ENCODE measurements at regions not wholly inside any gene's neighbourhood (a gene's known extent, or its start where the extent isn't known, plus 50 kb on each side); places are given as distances from the start of the nearest gene placed in this dataset.

GRCh38 chr7:50937727-50938126 is 155.0 kb upstream of the GRB10 start:
- no peak overlapping the region for H2AFZ ChIP-seq (ENCODE audit: low read length)
- no peaks in the 10 kb centered on the region for H3K9me3 ChIP-seq (replicated peaks; ENCODE audit: insufficient read depth, low read length)
- H3K9me2 ChIP-seq (replicated peaks; ENCODE audit: insufficient read depth, low read length), result no peaks in the 10 kb centered on the region
- H3K4me2 ChIP-seq (ENCODE audit: low read depth, low read length), result no peak overlapping the region
- no peaks in the 10 kb centered on the region for H3K79me2 ChIP-seq (ENCODE audit: low read length)
- H3K36me3 ChIP-seq (replicated peaks; ENCODE audit: insufficient read depth, low read length), result no peaks in the 10 kb centered on the region
- H3K4me3 ChIP-seq (ENCODE audit: low read length), result no peak overlapping the region
- no peaks in the 10 kb centered on the region for H3F3A ChIP-seq (ENCODE audit: insufficient read depth, low read length)
- no peaks in the 10 kb centered on the region for H3K27me3 ChIP-seq (replicated peaks; ENCODE audit: insufficient read depth, low read length)
- no peak for TF ChIP-seq EZH2phosphoT487 (IDR thresholded peaks at IDR 0.05; ENCODE audit: low read length)
- no peak for TF ChIP-seq CTCF (IDR thresholded peaks at IDR 0.05; ENCODE audit: low read length)
- TF ChIP-seq EZH2 (optimal IDR thresholded peaks at IDR 0.05; ENCODE audit: low read depth, low read length), result no peak
- H4K20me1 ChIP-seq (ENCODE audit: insufficient read depth, low read length), result no peaks in the 10 kb centered on the region
- no peak overlapping the region for H3K27ac ChIP-seq (ENCODE audit: low read length)
- no peak overlapping the region for H3K9ac ChIP-seq (ENCODE audit: low read length)
- no peak for DNase-seq
- no peaks in the 10 kb centered on the region for H3K4me1 ChIP-seq (ENCODE audit: low read length)

- no peaks in the 10 kb centered on the region for H3K4me1 ChIP-seq (ENCODE audit: low read length)
These were observed 143.4 kb upstream of the GRB10 start for GRCh38 chr7:50926049-50926448.

GRCh38 chr7:50923476-50923875 is 140.8 kb upstream of the GRB10 start:
- H3K4me1 ChIP-seq (ENCODE audit: low read length), result peaks cover 14% of the 10 kb centered on the region
- H2AFZ ChIP-seq (ENCODE audit: low read length), result no peak overlapping the region
- no peaks in the 10 kb centered on the region for H3K27me3 ChIP-seq (replicated peaks; ENCODE audit: insufficient read depth, low read length)
- TF ChIP-seq EZH2 (optimal IDR thresholded peaks at IDR 0.05; ENCODE audit: low read depth, low read length) (no peak), CTCF (IDR thresholded peaks at IDR 0.05; ENCODE audit: low read length) (no peak), EZH2phosphoT487 (IDR thresholded peaks at IDR 0.05; ENCODE audit: low read length) (no peak)
- no peak for DNase-seq
- no peaks in the 10 kb centered on the region for H3F3A ChIP-seq (ENCODE audit: insufficient read depth, low read length)
- H3K9me2 ChIP-seq (replicated peaks; ENCODE audit: insufficient read depth, low read length), result no peaks in the 10 kb centered on the region
- H4K20me1 ChIP-seq (ENCODE audit: insufficient read depth, low read length), result no peaks in the 10 kb centered on the region
- H3K9me3 ChIP-seq (replicated peaks; ENCODE audit: insufficient read depth, low read length), result no peaks in the 10 kb centered on the region
- H3K4me3 ChIP-seq (ENCODE audit: low read length), result no peak overlapping the region
- H3K36me3 ChIP-seq (replicated peaks; ENCODE audit: insufficient read depth, low read length), result no peaks in the 10 kb centered on the region
- H3K4me2 ChIP-seq (ENCODE audit: low read depth, low read length), result no peak overlapping the region
- H3K9ac ChIP-seq (ENCODE audit: low read length), result no peak overlapping the region
- no peak overlapping the region for H3K27ac ChIP-seq (ENCODE audit: low read length)
- no peaks in the 10 kb centered on the region for H3K79me2 ChIP-seq (ENCODE audit: low read length)

More at GRCh38 chr7:50926049-50926448, 143.4 kb upstream of the GRB10 start:
- no peak for TF ChIP-seq EZH2phosphoT487 (IDR thresholded peaks at IDR 0.05; ENCODE audit: low read length)
- TF ChIP-seq CTCF (IDR thresholded peaks at IDR 0.05; ENCODE audit: low read length), result no peak
- TF ChIP-seq EZH2 (optimal IDR thresholded peaks at IDR 0.05; ENCODE audit: low read depth, low read length), result no peak
- Histone ChIP-seq H3K79me2 (ENCODE audit: low read length) (no peaks in the 10 kb centered on the region), H3K9me2 (replicated peaks; ENCODE audit: insufficient read depth, low read length) (no peaks in the 10 kb centered on the region), H3K27me3 (replicated peaks; ENCODE audit: insufficient read depth, low read length) (no peaks in the 10 kb centered on the region), H3K4me2 (ENCODE audit: low read depth, low read length) (no peak overlapping the region), H3K9ac (ENCODE audit: low read length) (no peak overlapping the region), H3K27ac (ENCODE audit: low read length) (no peak overlapping the region), H3K36me3 (replicated peaks; ENCODE audit: insufficient read depth, low read length) (no peaks in the 10 kb centered on the region), H3F3A (ENCODE audit: insufficient read depth, low read length) (no peaks in the 10 kb centered on the region), H2AFZ (ENCODE audit: low read length) (no peak overlapping the region), H3K4me3 (ENCODE audit: low read length) (no peak overlapping the region), H3K9me3 (replicated peaks; ENCODE audit: insufficient read depth, low read length) (no peaks in the 10 kb centered on the region), H4K20me1 (ENCODE audit: insufficient read depth, low read length) (no peaks in the 10 kb centered on the region)
- no peak for DNase-seq

All from MM.1S (cell line).